Effector memory CD8-positive, alpha-beta T cell (primary cell): ENCODE measurements at regions not wholly inside any gene's neighbourhood (a gene's known extent, or its start where the extent isn't known, plus 50 kb on each side); places are given as distances from the start of the nearest gene placed in this dataset.

Source experiments
- ATAC-seq: fragments of 150-1000 bp; cut with Tn5 transposase; replicated peaks from 2 replicates; pipeline ENCODE4 v1.10.0; 2021; ENCODE audit warnings: mild to moderate bottlenecking, moderate library complexity
- DNase-seq, 3 experiments: peaks; one replicate each; pipeline ENCODE4 v3.0.0; 2021
- H3K27ac Mint-ChIP-seq, 2 donors: one replicate each; pipeline ENCODE4 v1.8.0; 2022; ENCODE audit warnings: mild to moderate bottlenecking in 2 of 2, mixed read lengths in 2 of 2, moderate library complexity in 2 of 2
- H3K27me3 Mint-ChIP-seq, 2 donors: one replicate each; pipeline ENCODE4 v1.8.0; 2022; ENCODE audit warnings: mixed read lengths in 2 of 2
- H3K36me3 Mint-ChIP-seq: one replicate; pipeline ENCODE4 v1.8.0; 2022; ENCODE audit warnings: mild to moderate bottlenecking, moderate library complexity, mixed read lengths; ENCODE audit not compliant: insufficient read depth
- H3K4me1 Mint-ChIP-seq, 2 donors: one replicate each; pipeline ENCODE4 v1.8.0; 2022; ENCODE audit warnings: low read depth in 2 of 2, mixed read lengths in 2 of 2
- H3K4me3 Mint-ChIP-seq, 2 donors: one replicate each; pipeline ENCODE4 v1.8.0; 2022; ENCODE audit warnings: mild to moderate bottlenecking in 2 of 2, mixed read lengths in 2 of 2, moderate library complexity in 2 of 2
- H3K9me3 Mint-ChIP-seq, 2 donors: one replicate each; pipeline ENCODE4 v1.8.0; 2022; ENCODE audit warnings: mixed read lengths in 2 of 2

DNA sequence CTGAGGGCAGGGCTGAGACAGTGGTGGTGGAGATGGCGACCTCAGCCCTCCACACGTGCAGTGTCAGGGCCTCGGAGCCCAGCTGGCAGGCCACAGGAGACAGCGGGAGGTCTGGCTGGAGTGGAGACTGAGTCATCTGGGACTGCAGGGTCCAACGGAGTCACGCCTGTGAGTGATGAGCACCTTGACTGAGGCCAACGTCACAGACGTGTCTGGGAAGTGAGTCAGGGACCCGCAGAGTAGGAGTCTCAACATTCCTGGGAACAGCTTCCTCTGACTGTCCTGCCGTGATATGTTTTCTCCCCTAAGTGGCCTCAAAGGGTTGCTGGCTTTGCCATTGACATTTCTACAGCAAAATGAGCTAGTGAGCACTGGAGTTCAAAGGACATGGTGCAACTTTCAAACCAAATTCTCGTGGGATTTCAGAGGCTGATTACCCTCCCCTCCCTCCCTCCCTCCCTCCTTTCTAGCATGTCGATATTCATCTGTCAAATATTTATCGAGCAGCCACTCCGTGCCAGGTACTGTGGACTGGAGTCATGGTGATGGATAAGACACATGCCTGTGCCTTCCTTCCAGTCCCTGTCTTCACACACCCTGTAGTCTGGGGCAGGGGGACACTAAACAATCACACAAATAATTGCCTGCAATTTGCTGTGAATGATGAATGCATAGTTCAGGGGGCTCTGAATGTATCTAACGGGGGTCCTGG is 53.3 kb upstream of the AMOTL2 start:
- Mint-ChIP-seq H3K4me3 (no peak overlapping the region), H3K4me1 (peaks cover 0 to 2% of the 10 kb centered on the region in 2 donors), H3K27me3 (peaks cover 18 to 54% of the 10 kb centered on the region in 2 donors), H3K36me3 (no peaks in the 10 kb centered on the region), H3K9me3 (no peaks in the 10 kb centered on the region), H3K27ac (no peak overlapping the region)
- ATAC-seq (no peak), DNase-seq (no peak)

DNA sequence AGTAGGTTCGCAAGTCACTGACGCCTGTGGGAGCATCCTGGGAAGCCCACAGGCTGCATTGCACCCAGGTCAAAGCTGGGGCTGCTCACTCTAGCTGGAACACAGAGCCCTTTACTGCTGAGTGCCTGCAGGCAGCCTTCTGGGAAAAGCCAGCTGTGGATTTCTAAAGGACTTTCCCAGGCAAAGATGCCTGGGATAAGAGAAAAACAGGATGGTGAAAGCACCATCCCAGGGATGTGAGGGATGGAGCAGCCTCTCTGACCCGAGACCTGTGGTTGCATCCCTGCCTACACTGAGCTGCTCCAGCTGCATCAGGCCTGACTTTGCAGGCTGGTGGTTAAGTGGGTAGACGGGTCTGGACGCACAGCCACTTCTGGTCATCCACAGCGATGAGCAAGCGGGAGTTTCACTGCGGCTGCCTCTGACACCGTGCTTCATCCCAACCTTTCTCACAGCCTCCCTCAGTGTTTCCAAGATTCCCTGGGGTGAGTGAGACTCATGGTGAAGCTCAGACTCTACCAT is 52.5 kb upstream of the AMOTL2 start:
- no peak for DNase-seq
- no peak for ATAC-seq
- peaks cover 13 to 47% of the 10 kb centered on the region in 2 donors for H3K27me3 Mint-ChIP-seq
- peaks cover 0 to 2% of the 10 kb centered on the region in 2 donors for H3K4me1 Mint-ChIP-seq
- H3K27ac Mint-ChIP-seq = no peak overlapping the region
- no peaks in the 10 kb centered on the region for H3K36me3 Mint-ChIP-seq
- H3K4me3 Mint-ChIP-seq = no peak overlapping the region
- no peaks in the 10 kb centered on the region for H3K9me3 Mint-ChIP-seq

DNA sequence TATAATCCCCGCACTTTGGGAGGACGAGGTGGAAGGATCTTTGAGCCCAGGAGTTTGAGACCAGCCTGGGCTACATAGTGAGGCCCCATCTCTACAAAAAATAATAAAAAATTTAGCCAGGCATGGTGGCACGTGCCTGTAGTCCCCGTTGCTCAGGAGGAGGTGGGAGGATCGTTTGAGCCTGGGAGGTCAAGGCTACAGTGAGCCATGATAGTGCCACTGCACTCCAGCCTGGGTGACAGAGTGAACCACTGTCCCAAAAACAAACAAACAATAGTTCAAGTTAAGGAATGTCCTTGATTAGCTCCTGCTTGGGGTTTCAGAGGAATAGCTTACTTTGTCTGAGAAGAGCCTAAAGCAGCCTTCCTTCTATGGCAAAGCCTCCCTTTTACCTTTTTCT is 51.7 kb upstream of the AMOTL2 start:
- DNase-seq (no peak), ATAC-seq (no peak)
- Mint-ChIP-seq H3K27ac (no peak overlapping the region), H3K36me3 (no peaks in the 10 kb centered on the region), H3K27me3 (peaks cover 13 to 41% of the 10 kb centered on the region in 2 donors), H3K4me1 (peaks cover 0 to 1% of the 10 kb centered on the region in 2 donors), H3K9me3 (no peaks in the 10 kb centered on the region), H3K4me3 (no peak overlapping the region)
